ENCODE measurements at regions not wholly inside any gene's neighbourhood (a gene's known extent, or its start where the extent isn't known, plus 50 kb on each side); places are given as distances from the start of the nearest gene placed in this dataset.

DNA sequence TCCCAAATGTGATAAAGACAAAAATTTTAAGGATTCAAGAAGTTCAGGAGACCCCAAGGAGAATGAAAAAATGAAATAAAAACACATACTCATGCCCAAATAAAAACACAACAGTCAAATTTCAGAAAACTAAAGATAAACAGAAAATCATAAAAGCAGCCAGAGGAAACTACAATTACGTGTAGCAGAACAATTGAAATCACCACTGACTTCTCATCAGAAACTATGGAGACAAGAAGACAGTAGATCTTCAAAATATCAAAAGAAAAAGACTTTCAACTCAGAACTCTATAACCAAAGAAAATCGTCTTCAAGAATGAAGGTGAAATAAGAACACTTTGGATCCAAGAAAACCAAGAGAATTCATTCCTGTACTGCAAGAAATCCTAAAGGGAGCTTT, 54.9 kb downstream of the DIO3 start:
- Histone ChIP-seq H3K4me3 (no peak overlapping the region), H3K36me3 (no peaks in the 10 kb centered on the region), H3K27me3 (peaks cover 4% of the 10 kb centered on the region; the same call in 1 of the 2 replicates), H3K9me3 (no peaks in the 10 kb centered on the region)
- no peak for DNase-seq

DNA sequence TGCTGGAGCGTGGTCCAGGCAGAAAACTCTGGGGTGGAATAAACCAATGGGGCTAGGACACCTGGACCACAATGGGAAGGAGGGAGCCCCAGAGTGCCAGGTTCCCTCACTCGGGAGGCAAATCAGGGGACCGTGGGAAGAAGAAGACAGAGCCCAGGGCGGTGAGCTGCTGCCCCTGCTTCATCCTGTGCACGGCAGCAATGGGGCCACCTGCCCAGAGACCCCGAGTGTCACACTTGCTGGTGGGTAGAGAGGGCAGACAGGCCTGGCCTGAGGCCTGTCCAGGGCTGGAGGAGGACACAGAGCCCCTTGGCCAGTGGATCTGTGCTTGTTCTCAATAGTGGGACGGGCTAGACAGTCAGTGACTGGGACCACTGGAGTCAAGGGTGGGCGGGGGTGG, 58.2 kb downstream of the DIO3 start:
- DNase-seq = no peak
- Histone ChIP-seq H3K4me3 (no peak overlapping the region), H3K36me3 (no peaks in the 10 kb centered on the region), H3K9me3 (no peaks in the 10 kb centered on the region), H3K27me3 (no peaks in the 10 kb centered on the region)

- H3K9me3 ChIP-seq = no peaks in the 10 kb centered on the region
- H3K4me3 ChIP-seq = no peak overlapping the region
- H3K36me3 ChIP-seq = no peaks in the 10 kb centered on the region
- no peak for DNase-seq
- H3K27me3 ChIP-seq = no peaks in the 10 kb centered on the region
These were observed 58.9 kb downstream of the DIO3 start for GRCh38 chr14:101620031-101620788.

DNA sequence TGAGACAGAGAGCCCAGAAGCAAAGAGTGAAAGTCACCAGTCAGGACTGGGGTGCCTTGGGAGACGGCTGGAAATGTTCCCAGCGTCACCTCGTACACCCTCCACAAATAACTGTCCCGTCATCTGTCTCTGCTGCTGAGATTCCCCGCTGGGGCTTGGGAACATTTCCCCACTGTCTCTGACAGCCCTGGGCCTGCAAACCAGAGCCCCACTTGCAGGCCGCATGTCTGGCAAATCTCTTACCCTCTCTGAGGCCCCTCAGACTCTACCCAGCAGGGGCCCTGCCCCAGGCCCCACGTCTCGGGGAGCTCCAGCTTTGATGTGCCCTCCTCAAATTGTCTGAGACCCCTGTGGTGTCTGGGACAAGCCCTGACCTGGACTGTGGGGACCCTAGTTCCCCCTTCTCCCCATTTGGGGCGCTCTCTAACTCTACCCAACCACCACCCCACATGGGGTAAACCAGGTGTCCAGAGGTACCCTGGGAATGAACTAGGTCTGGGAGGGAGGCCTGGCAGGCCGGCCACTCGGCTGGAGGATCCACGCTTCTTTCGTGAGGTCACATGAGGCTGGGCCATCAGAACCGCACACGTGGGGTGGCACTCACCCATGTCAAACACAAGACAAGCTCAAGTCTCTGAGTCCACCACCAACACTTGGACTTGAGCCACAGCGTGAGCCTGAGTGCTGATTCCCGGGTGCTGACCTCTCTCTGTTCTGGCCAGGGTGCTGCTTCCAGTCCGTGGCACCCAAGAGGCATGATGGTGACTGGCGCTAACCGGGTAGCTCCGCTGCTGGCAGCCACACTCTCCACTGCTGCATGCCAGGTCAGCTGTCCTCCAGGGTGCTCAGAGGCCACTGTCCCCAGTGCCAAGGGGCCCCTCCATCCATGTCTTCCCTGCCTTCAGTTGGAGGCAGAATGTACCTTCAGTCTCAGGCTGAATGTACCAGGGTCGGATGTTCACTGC, 59.8 kb downstream of the DIO3 start:
- H3K36me3 ChIP-seq = no peaks in the 10 kb centered on the region
- DNase-seq = no peak
- H3K9me3 ChIP-seq = no peaks in the 10 kb centered on the region
- H3K4me3 ChIP-seq = no peak overlapping the region
- no peaks in the 10 kb centered on the region for H3K27me3 ChIP-seq

DNA sequence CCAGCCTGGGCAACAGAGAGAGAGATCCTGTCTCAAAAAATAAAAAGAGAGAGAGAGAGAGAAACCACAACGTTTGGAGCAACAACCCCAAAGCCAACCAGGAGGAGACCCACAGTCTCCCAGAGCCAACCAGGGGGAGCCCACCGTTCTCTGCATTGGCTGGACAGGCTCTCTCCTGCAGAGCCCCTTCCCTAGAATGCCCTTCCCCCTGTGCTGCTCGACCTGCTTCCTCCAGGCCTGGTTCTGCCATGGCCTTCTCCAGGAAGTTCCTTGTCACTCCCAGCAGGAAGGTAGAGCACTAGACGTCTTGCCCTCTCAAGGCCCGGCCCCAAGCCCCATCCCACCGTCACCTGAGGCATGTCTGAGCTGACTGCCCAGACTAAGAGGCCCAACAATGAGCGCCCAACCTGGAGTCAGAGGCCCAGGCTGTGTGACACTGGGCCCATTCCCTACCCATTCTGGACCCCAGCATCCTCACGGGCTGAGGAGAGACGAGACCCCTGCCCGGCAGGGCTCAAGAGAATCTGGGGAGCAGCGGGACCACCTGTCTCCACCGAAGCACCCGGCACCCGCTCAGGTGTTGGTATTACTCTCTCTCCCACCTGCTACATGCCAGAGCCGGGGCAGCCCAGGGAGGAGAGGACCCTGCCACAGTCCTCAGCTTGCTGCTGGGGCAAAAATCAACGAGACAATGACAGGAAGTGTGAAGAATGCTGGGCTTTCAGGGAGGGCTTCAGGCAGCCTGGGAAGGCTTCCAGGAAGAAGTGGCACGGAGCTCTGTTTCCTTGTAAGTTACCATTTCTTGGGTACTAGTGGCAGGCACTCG, 61.2 kb downstream of the DIO3 start:
- DNase-seq = no peak
- no peaks in the 10 kb centered on the region for H3K9me3 ChIP-seq

DNA sequence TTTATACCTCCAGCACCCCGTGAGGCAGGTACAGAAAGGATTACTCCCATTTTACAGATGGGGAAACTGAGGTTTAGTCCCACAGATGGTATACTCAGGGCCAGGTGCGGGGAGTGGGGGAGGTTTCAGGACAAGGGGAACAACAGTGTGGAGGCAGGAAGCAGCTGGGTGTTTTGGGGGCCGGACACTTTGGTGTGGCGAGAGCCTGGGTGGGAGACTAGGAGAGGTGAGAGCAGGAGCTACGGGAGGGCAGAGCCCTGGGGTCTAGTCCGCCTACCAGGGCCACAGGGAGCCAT, 61.7 kb downstream of the DIO3 start:
- H3K4me3 ChIP-seq = no peak overlapping the region
- H3K27me3 ChIP-seq = no peaks in the 10 kb centered on the region
- no peaks in the 10 kb centered on the region for H3K36me3 ChIP-seq
- DNase-seq = no peak
- H3K9me3 ChIP-seq = no peaks in the 10 kb centered on the region

More for the DNA sequence above, 61.2 kb downstream of the DIO3 start:
- no peaks in the 10 kb centered on the region for H3K27me3 ChIP-seq
- H3K4me3 ChIP-seq = no peak overlapping the region
- H3K36me3 ChIP-seq = no peaks in the 10 kb centered on the region

DNA sequence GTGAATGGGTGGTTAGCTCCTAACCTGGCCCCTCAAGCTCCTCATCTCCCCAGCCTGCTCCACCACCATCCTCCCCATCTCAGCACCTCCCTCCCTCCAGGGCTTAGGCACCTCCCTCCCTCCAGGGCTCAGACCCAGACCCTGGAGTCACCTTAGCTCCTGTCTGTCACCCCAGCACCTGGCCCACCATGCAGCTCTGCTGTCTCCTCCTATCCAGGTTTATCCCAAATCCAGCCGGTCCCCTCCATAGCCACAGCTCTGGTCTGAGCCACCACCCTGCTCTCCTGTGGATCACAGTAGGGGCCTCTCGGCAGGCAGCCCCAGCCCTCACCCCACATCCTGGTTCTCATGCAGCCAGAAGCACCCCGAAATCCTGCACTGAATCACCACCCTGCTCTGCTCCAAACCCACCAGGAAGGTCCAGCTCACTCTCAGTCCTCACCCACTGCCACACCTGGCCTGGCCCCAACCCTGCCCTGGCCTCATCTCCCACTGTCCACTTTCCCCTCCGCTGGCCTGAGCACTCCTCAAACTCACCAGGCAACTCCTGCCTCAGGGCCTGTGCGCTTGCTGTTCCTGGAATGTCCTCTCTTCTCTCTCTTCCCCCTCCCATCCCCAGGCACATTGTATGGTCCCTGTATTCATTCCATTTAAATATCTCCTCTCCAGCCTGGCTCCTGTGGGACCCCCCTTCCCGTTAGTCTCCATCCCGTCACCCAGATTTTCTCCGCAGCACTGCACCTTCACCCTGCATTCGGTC, 62.6 kb downstream of the DIO3 start:
- Histone ChIP-seq H3K27me3 (no peaks in the 10 kb centered on the region), H3K36me3 (no peaks in the 10 kb centered on the region), H3K4me3 (no peak overlapping the region), H3K9me3 (no peaks in the 10 kb centered on the region)
- no peak for DNase-seq

GRCh38 chr14:101624536-101624935, 63.2 kb downstream of the DIO3 start:
- Histone ChIP-seq H3K4me3 (no peak overlapping the region), H3K36me3 (no peaks in the 10 kb centered on the region), H3K27me3 (no peaks in the 10 kb centered on the region), H3K9me3 (no peaks in the 10 kb centered on the region)
- no peak for DNase-seq

DNA sequence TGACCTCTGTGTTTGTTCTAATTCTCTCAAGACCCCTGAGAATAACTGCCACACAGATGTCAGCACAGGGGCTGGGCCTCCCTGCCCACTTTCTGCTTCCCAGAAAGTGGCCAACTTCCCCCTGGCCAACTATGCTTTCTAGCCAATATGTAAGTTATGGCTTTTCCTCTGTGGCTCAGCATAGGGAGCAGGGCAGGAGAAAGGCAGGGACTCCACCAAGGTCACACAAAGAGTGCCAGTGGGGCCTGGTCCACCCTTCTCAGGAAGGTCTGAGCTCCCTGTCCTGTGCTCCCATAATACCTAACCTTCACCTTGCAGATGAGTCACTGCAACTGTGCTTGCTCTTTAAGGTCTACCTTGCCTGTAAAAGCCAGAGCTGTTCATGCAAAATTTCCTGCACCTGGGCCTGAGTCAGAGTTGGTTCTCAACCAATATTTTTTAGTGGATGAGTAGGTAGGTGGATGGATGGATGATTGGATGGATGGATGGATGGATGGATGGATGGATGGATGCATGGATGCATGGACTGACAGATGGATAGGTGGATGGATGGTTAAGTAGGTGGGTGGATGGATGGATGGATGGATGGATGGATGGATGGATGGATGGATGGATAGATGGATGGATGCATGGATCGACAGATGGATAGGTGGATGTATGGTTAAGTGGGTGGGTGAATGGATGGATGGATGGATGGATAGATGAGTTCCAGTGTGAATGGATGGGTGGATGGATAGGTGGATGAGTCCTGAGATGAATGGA, 64.2 kb downstream of the DIO3 start:
- no peak for DNase-seq

DNA sequence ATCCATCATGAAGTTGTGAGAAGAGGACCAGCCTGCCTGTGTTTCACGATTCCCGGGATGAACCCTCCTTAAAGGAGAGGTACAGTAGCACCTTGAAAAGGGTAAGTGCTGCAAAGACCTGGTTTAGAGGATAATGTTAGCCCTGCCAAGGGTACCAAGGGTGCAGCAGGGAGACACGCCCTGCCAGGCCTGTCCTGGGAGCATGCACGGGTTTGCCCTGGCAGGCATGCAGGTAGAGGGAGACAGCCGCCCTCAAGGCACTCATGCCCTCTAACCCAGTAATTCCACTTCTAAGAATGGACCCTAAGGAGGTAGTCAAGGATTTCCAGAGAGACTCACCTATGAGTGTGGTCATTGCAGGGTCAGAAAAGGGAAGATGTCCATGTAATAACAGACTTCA, 65.0 kb downstream of the DIO3 start:
- Histone ChIP-seq H3K27me3 (no peaks in the 10 kb centered on the region), H3K36me3 (no peaks in the 10 kb centered on the region), H3K4me3 (no peak overlapping the region), H3K9me3 (no peaks in the 10 kb centered on the region)
- DNase-seq = no peak

More for the DNA sequence above, 64.2 kb downstream of the DIO3 start:
- no peaks in the 10 kb centered on the region for H3K27me3 ChIP-seq
- no peaks in the 10 kb centered on the region for H3K9me3 ChIP-seq
- no peak overlapping the region for H3K4me3 ChIP-seq
- H3K36me3 ChIP-seq = no peaks in the 10 kb centered on the region

DNA sequence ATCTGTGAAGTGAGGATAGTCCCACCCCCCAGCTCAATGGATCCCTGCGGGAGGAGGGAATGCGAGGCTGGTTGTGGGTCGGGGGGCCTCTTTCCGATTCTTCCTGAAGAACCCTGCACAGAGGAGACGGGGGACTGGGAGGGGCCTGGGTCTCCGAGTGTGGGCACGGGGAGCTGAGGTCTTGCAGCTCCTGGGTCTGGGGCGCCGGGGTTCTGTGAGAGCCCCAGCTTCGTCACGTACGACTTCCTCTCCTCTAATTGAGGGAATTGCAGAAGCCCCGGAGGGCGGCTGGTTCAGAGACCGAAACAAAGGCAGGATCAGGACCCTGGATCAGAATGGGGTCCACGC, 66.6 kb downstream of the DIO3 start:
- Histone ChIP-seq H3K9me3 (no peaks in the 10 kb centered on the region), H3K4me3 (no peak overlapping the region), H3K27me3 (no peaks in the 10 kb centered on the region), H3K36me3 (no peaks in the 10 kb centered on the region)
- DNase-seq = no peak

GRCh38 chr14:101628471-101628966, 67.2 kb downstream of the DIO3 start:
- Histone ChIP-seq H3K4me3 (no peak overlapping the region), H3K9me3 (no peaks in the 10 kb centered on the region), H3K27me3 (no peaks in the 10 kb centered on the region), H3K36me3 (no peaks in the 10 kb centered on the region)
- DNase-seq = peak; percentile 56

- no peak overlapping the region for H3K4me3 ChIP-seq
- no peak for DNase-seq
- H3K27me3 ChIP-seq = no peaks in the 10 kb centered on the region
- H3K9me3 ChIP-seq = no peaks in the 10 kb centered on the region
- no peaks in the 10 kb centered on the region for H3K36me3 ChIP-seq
These were observed 67.7 kb downstream of the DIO3 start for GRCh38 chr14:101628975-101629374.

DNA sequence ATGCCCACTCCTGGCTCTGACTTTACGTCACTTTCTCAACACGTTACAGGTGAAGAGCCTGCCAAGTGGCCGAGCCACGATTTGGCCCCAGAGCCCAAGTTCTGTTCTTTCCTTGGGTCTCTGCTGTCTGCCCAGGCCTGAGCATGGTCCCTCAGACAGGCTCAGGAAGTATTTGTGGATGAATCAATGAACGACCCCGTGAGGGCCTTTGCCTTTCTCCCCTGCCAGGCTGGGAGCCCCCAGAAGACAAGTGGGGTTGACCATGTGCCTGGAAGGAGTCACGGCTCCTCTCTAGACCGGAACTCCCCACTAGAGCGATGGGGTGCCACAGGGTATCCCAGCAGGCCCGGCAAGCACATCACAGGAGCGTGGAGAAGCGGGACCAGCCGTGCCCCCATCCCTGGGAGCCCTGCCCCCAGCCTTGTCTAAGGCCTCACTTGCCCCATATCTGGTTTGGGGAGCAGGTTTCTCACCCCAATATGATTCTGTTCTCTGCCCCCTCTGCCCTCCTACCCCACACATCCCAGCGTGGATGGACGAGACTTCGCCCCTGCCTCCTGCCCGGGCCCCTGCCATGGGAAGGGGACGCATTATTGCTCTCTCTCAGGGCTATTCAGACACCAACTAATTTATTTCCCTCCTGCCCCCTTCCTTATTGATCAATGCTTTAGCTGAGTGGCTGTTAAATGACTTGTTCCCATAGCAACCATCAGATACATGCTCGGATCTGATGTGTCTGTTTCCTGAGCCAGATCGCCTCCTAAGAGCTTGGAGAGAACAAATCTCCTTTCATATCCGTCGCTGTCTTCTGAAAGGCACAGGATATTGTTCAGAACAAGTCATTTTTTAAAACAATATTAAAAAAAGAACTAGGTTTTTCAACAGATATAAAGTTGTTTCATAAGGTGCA, 69.0 kb downstream of the DIO3 start:
- no peak for DNase-seq
- H3K27me3 ChIP-seq = no peaks in the 10 kb centered on the region
- H3K9me3 ChIP-seq = no peaks in the 10 kb centered on the region
- H3K4me3 ChIP-seq = no peak overlapping the region
- H3K36me3 ChIP-seq = no peaks in the 10 kb centered on the region

GRCh38 chr14:101631199-101631598, 69.9 kb downstream of the DIO3 start:
- no peak for DNase-seq
- H3K9me3 ChIP-seq = no peaks in the 10 kb centered on the region
- H3K27me3 ChIP-seq = no peaks in the 10 kb centered on the region
- H3K36me3 ChIP-seq = no peaks in the 10 kb centered on the region
- no peak overlapping the region for H3K4me3 ChIP-seq
